AG04450 (cell line): ENCODE measurements at regions not wholly inside any gene's neighbourhood (a gene's known extent, or its start where the extent isn't known, plus 50 kb on each side); places are given as distances from the start of the nearest gene placed in this dataset.

Experiments used
- CTCF ChIA-PET: fragments of 300-600, 350-600 bp; formaldehyde crosslinking; extraction: SDS; loops from one replicate; lab custom pipeline; 2022; ENCODE audit warnings: antibody characterized with exemption, inconsistent platforms; lab: Charles Lee
- POLR2A ChIA-PET: fragments of 350-600 bp; formaldehyde crosslinking; extraction: SDS; loops from one replicate; lab custom pipeline; 2021; ENCODE audit warnings: antibody characterized with exemption, inconsistent platforms; lab: Yijun Ruan, JAX
- DNase-seq: peaks from one replicate; pipeline ENCODE4 v3.0.0-alpha.2; 2011; ENCODE audit warnings: low read depth, low spot score
- H3K27ac ChIP-seq: one replicate; pipeline ENCODE4 v1.5.1; 2012; ENCODE audit warnings: low read depth, low read length, control low read depth
- H3K27me3 ChIP-seq: one replicate; pipeline ENCODE4 v1.6.0; 2012; ENCODE audit warnings: low read length; ENCODE audit not compliant: control insufficient read depth, insufficient read depth
- H3K4me3 ChIP-seq: 2 replicates; pipeline ENCODE4 v1.5.1; 2011; ENCODE audit warnings: mild to moderate bottlenecking, low read depth, low read length, control low read depth
- H3K9me3 ChIP-seq: 2 replicates; pipeline ENCODE4 v1.5.1; 2012; ENCODE audit warnings: low read length; ENCODE audit not compliant: control insufficient read depth, insufficient read depth
- CTCF ChIP-seq: IDR thresholded peaks from 2 replicates; pipeline ENCODE4 v1.5.1; 2011; ENCODE audit warnings: low read depth, low read length, control low read depth, inconsistent platforms

- POLR2A ChIA-PET, result interaction anchor here (3.1 kb wide), 1 partner anchor 14 kb away, joined by 12 read pairs; no protein-coding TSS in a partner anchor
Observed at GRCh38 chr5:54758038-54758437, 227.4 kb downstream of the ESM1 start.

GRCh38 chr5:54757541-54757940, 227.9 kb downstream of the ESM1 start:
- Histone ChIP-seq H3K4me3 (no peak overlapping the region), H3K9me3 (no peaks in the 10 kb centered on the region), H3K27me3 (no peaks in the 10 kb centered on the region), H3K27ac (peak overlapping the region; percentile 75)
- ChIA-PET CTCF (interaction anchor here (0.6 to 3.5 kb wide), 4 partner anchors 14 to 110 kb away, joined by 3 to 12 read pairs (median 8); no protein-coding TSS in a partner anchor), POLR2A (interaction anchor here (3.1 kb wide), 1 partner anchor 13 kb away, joined by 12 read pairs; no protein-coding TSS in a partner anchor)
- no peak for TF ChIP-seq CTCF
- no peak for DNase-seq

More at GRCh38 chr5:54758038-54758437, 227.4 kb downstream of the ESM1 start:
- DNase-seq, result peak; percentile 84
- Histone ChIP-seq H3K4me3 (no peak overlapping the region), H3K27ac (peak overlapping the region; percentile 75), H3K9me3 (no peaks in the 10 kb centered on the region), H3K27me3 (no peaks in the 10 kb centered on the region)
- CTCF ChIA-PET, result interaction anchor here (0.6 to 3.5 kb wide), 5 partner anchors 9 to 110 kb away, joined by 3 to 12 read pairs (median 6); no protein-coding TSS in a partner anchor
- TF ChIP-seq CTCF, result no peak

GRCh38 chr5:54756796-54757402, 228.5 kb downstream of the ESM1 start:
- no peak for DNase-seq
- Histone ChIP-seq H3K27ac (peak overlapping the region; percentile 60), H3K9me3 (no peaks in the 10 kb centered on the region), H3K27me3 (no peaks in the 10 kb centered on the region), H3K4me3 (no peak overlapping the region)
- ChIA-PET POLR2A (interaction anchor here (3.1 kb wide), 1 partner anchor 13 kb away, joined by 12 read pairs; no protein-coding TSS in a partner anchor), CTCF (interaction anchor here (0.6 to 2.2 kb wide), 3 partner anchors 12 to 403 kb away, joined by 3 to 12 read pairs (median 3); partner anchors contain the start of gene GPX8)
- no peak for TF ChIP-seq CTCF

GRCh38 chr5:54756301-54756700, 229.1 kb downstream of the ESM1 start:
- DNase-seq, result no peak
- CTCF ChIA-PET, result interaction anchor here (1.2 kb wide), 1 partner anchor 403 kb away, joined by 3 read pairs; the partner anchor contains the start of gene GPX8
- Histone ChIP-seq H3K4me3 (no peak overlapping the region), H3K27me3 (no peaks in the 10 kb centered on the region), H3K9me3 (peaks cover 4% of the 10 kb centered on the region; the same call in 1 of the 2 replicates), H3K27ac (no peak overlapping the region)
- TF ChIP-seq CTCF, result no peak
- POLR2A ChIA-PET, result interaction anchor here (3.1 kb wide), 1 partner anchor 12 kb away, joined by 12 read pairs; no protein-coding TSS in a partner anchor

GRCh38 chr5:54754878-54755277, 230.5 kb downstream of the ESM1 start:
- no peak for DNase-seq
- POLR2A ChIA-PET, result no interaction called here
- Histone ChIP-seq H3K27me3 (no peaks in the 10 kb centered on the region), H3K4me3 (no peak overlapping the region), H3K27ac (peak overlapping the region; percentile 69), H3K9me3 (peaks cover 4% of the 10 kb centered on the region; the same call in 1 of the 2 replicates)
- no peak for TF ChIP-seq CTCF
- CTCF ChIA-PET, result no interaction called here
